ENCODE measurements at regions not wholly inside any gene's neighbourhood (a gene's known extent, or its start where the extent isn't known, plus 50 kb on each side); places are given as distances from the start of the nearest gene placed in this dataset.

DNA sequence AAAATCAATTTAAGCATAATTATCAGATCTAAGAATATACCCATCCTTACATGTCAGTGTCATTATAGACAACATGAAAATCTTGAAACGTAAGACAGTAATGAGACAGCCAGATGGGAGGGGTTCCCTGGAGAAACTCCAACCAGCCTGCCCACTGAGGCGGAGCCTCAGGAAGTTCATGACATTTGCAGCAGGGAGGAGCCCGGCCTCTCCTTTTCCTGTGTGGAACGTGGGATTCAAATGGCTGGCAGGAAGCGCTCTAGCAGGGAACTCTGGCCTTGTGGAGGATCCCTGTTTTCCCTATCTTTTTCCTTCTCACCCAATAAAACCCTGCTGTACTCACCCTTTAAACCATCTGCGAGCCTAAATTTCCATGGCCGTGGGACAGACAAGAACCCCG, 176.6 kb upstream of the KCNN2 start:
- POLR2A ChIA-PET (ENCODE audit: unreplicated experiment) = no interaction called here
- H3K23ac ChIP-seq (ENCODE audit: low read depth, low read length) = no peak overlapping the region
- no peak; the same call in 1 of the 2 replicates for ATAC-seq (ENCODE audit: low read depth)
- dilution Hi-C loops (cut with HindIII; ENCODE audit: low sequenced_read_pairs, unreplicated experiment) (no loop called here), intact Hi-C loops (cut with micrococcal nuclease) (no loop called here), in situ Hi-C loops (cut with MboI; ENCODE audit: low sequenced_read_pairs) (no loop called here)
- H4K20me1 ChIP-seq (ENCODE audit: insufficient read depth, low read length) = no peaks in the 10 kb centered on the region
- no peak overlapping the region for H2AK5ac ChIP-seq (ENCODE audit: low read depth, low read length)
- DNase-seq = no peak
- H2AFZ ChIP-seq (replicated peaks; ENCODE audit: low read length, poor library complexity) = peak overlapping the region; percentile 4
- H3K4me3 ChIP-seq (ENCODE audit: insufficient read depth, low read depth, low read length) = no peak overlapping the region
- no peak for TF ChIP-seq MXI1 (IDR thresholded peaks at IDR 0.05; ENCODE audit: borderline replicate concordance, low read depth, low read length)
- no peak for TF ChIP-seq ELK1 (IDR thresholded peaks at IDR 0.05; ENCODE audit: borderline replicate concordance, low read depth, low read length)
- TF ChIP-seq RCOR1 (IDR thresholded peaks at IDR 0.05; ENCODE audit: insufficient replicate concordance, low read length) = no peak
- TF ChIP-seq RAD21 (IDR thresholded peaks at IDR 0.05; ENCODE audit: low read length) = no peak
- TF ChIP-seq NFE2L2 (IDR thresholded peaks at IDR 0.05; ENCODE audit: low read depth, low read length) = no peak
- TF ChIP-seq FOS (IDR thresholded peaks at IDR 0.05; ENCODE audit: low read depth, low read length) = no peak
- BruUV-seq (replicated peaks) = no TSS peak
- peak overlapping the region; percentile 27; the same call in 1 of the 2 replicates for H4K91ac ChIP-seq (ENCODE audit: insufficient read depth, low read depth, low read length)
- peak overlapping the region; percentile 15 to 82; a peak in 3 of 4 replicates for H4K8ac ChIP-seq (ENCODE audit: low read depth in 2 of 2, low read length in 2 of 2)
- no peak overlapping the region for H2BK5ac ChIP-seq (ENCODE audit: low read depth, low read length, poor library complexity, severe bottlenecking)
- no peaks in the 10 kb centered on the region for H3K79me1 ChIP-seq (ENCODE audit: low read depth in 1 of 2, low read length in 2 of 2)
- H2BK120ac ChIP-seq (ENCODE audit: low read depth, low read length) = peak overlapping the region; percentile 35; the same call in 1 of the 2 replicates
- no peaks in the 10 kb centered on the region for H3K36me3 ChIP-seq (ENCODE audit: control insufficient read depth, insufficient read depth, low read length)
- peak overlapping the region; percentile 91; the same call in 1 of the 2 replicates for H4K5ac ChIP-seq (ENCODE audit: low read depth, low read length)
- H3K4me1 ChIP-seq (ENCODE audit: control insufficient read depth, insufficient read depth, low read length) = peaks cover 2% of the 10 kb centered on the region
- H3K27me3 ChIP-seq (ENCODE audit: control insufficient read depth, insufficient read depth, low read length) = no peaks in the 10 kb centered on the region
- no peaks in the 10 kb centered on the region for H3K9me3 ChIP-seq (ENCODE audit: control insufficient read depth, insufficient read depth, low read length)
- no peak overlapping the region for H2BK15ac ChIP-seq (ENCODE audit: low read depth, low read length)
- H3K18ac ChIP-seq (ENCODE audit: low read depth, low read length) = peak overlapping the region; percentile 64; the same call in 1 of the 2 replicates
- no peak overlapping the region for H3K9ac ChIP-seq (ENCODE audit: low read depth, low read length)
- H2AK9ac ChIP-seq (replicated peaks; ENCODE audit: low read depth, low read length, poor library complexity) = no peak overlapping the region
- H2BK20ac ChIP-seq (ENCODE audit: low read depth, low read length) = no peak overlapping the region
- H3K27ac ChIP-seq (ENCODE audit: insufficient read depth, low read length) = no peak overlapping the region
- no peak overlapping the region for H3K4me2 ChIP-seq (ENCODE audit: low read depth, low read length)
- no peaks in the 10 kb centered on the region for H3K9me1 ChIP-seq (ENCODE audit: insufficient read depth, low read length)
- no peak overlapping the region for H3K14ac ChIP-seq (replicated peaks; ENCODE audit: low read depth, low read length)
- CTCF ChIA-PET = interaction anchor here (1.1 kb wide), 1 partner anchor 56 kb away, joined by 3 read pairs; no protein-coding TSS in a partner anchor
- H3K4ac ChIP-seq (ENCODE audit: low read depth, low read length) = no peak overlapping the region
- no peak overlapping the region for H3K56ac ChIP-seq (ENCODE audit: extremely low read depth, insufficient read depth, low read length)
- no CpG with 5 or more reads among the region's 8 CpGs for WGBS, 2 experiments (ENCODE audit: extremely low coverage in 2 of 2, insufficient read length in 1 of 2)
